PC-9 (cell line): ENCODE measurements at regions not wholly inside any gene's neighbourhood (a gene's known extent, or its start where the extent isn't known, plus 50 kb on each side); places are given as distances from the start of the nearest gene placed in this dataset.
A peak's percentile ranks its signal among the peaks of the same experiment; 100 is the strongest.

Source experiments
- BruUV-seq: library from RNA; stranded (reverse); fragments of 400-500 nt; replicated peaks from 2 replicates; lab custom pipeline; 2021; lab: Mats Ljungman, UMichigan
- CTCF ChIA-PET: fragments of 300-600 bp; sonication (Branson Sonifier 250); formaldehyde crosslinking; loops from one replicate; lab custom pipeline; 2022; ENCODE audit warnings: antibody characterized with exemption; lab: Charles Lee
- POLR2A ChIA-PET: fragments of 300-600 bp; sonication (Branson Sonifier 250); formaldehyde crosslinking; loops from one replicate; lab custom pipeline; 2022; ENCODE audit warnings: antibody characterized with exemption; ENCODE audit not compliant: unreplicated experiment; lab: Charles Lee
- DNase-seq, 2 experiments: peaks; one replicate each; pipeline versions ENCODE4 v3.0.0 to v3.0.0-alpha.2; 2015 to 2022; ENCODE audit warnings: mixed read lengths in 1 of 2
- H2AFZ ChIP-seq: fragments of 200-600 bp; sonication (generic); 2 replicates; pipeline ENCODE4 v1.8.1; 2017; ENCODE audit warnings: antibody characterized with exemption
- H3F3A ChIP-seq: fragments of 200-600 bp; sonication (generic); 2 replicates; pipeline ENCODE4 v1.8.1; 2017; ENCODE audit warnings: antibody characterized with exemption, mild to moderate bottlenecking, low read depth; ENCODE audit not compliant: insufficient read depth
- H3K27ac ChIP-seq: fragments of 200-600 bp; sonication (generic); 2 replicates; pipeline ENCODE4 v1.6.1; 2016; ENCODE audit warnings: mixed run types
- H3K27me3 ChIP-seq: fragments of 200-600 bp; sonication (generic); 2 replicates; pipeline ENCODE4 v1.6.1; 2016; ENCODE audit warnings: low read depth, mixed run types; ENCODE audit not compliant: insufficient read depth
- H3K36me3 ChIP-seq: fragments of 200-600 bp; sonication (generic); 2 replicates; pipeline ENCODE4 v1.6.1; 2016; ENCODE audit warnings: low read depth, mixed run types
- H3K4me1 ChIP-seq: fragments of 200-600 bp; sonication (generic); replicated peaks from 2 replicates; pipeline ENCODE4 v1.6.1; 2016; ENCODE audit warnings: mixed run types; ENCODE audit not compliant: insufficient read depth
- H3K4me2 ChIP-seq: fragments of 200-600 bp; sonication (generic); 2 replicates; pipeline ENCODE4 v1.6.1; 2017; ENCODE audit warnings: mixed run types
- H3K4me3 ChIP-seq: fragments of 200-600 bp; sonication (generic); 2 replicates; pipeline ENCODE4 v1.6.1; 2016; ENCODE audit warnings: mixed run types
- H3K79me2 ChIP-seq: fragments of 200-600 bp; sonication (generic); 2 replicates; pipeline ENCODE4 v1.6.1; 2017; ENCODE audit warnings: low read depth, mixed run types
- H3K9me2 ChIP-seq: fragments of 200-600 bp; sonication (generic); 2 replicates; pipeline ENCODE4 v1.8.1; 2017; ENCODE audit warnings: mild to moderate bottlenecking; ENCODE audit not compliant: insufficient read depth
- H3K9me3 ChIP-seq: fragments of 200-600 bp; sonication (generic); 2 replicates; pipeline ENCODE4 v1.8.1; 2016; ENCODE audit warnings: low read depth; ENCODE audit not compliant: insufficient read depth
- H4K20me1 ChIP-seq: fragments of 200-600 bp; sonication (generic); 2 replicates; pipeline ENCODE4 v1.8.1; 2017; ENCODE audit not compliant: insufficient read depth
- EZH2 ChIP-seq: fragments of 200-600 bp; sonication (generic); IDR thresholded peaks from 2 replicates; pipeline ENCODE4 v1.8.0; 2017; ENCODE audit warnings: antibody characterized with exemption, low read depth
- intact Hi-C: fragments of 100-400 bp; cut with micrococcal nuclease; formaldehyde crosslinking; loops from one replicate; pipeline ENCODE4 v1.10.0; 2022; ENCODE audit not compliant: unreplicated experiment
- TF ChIP-seq, protein P1 (sequence below): fragments of 200-600 bp; sonication (generic); conservative IDR thresholded peaks from 2 replicates; pipeline ENCODE4 v1.6.1; 2017; ENCODE audit warnings: mixed run types, antibody characterized with exemption, mild to moderate bottlenecking, moderate library complexity

DNA sequence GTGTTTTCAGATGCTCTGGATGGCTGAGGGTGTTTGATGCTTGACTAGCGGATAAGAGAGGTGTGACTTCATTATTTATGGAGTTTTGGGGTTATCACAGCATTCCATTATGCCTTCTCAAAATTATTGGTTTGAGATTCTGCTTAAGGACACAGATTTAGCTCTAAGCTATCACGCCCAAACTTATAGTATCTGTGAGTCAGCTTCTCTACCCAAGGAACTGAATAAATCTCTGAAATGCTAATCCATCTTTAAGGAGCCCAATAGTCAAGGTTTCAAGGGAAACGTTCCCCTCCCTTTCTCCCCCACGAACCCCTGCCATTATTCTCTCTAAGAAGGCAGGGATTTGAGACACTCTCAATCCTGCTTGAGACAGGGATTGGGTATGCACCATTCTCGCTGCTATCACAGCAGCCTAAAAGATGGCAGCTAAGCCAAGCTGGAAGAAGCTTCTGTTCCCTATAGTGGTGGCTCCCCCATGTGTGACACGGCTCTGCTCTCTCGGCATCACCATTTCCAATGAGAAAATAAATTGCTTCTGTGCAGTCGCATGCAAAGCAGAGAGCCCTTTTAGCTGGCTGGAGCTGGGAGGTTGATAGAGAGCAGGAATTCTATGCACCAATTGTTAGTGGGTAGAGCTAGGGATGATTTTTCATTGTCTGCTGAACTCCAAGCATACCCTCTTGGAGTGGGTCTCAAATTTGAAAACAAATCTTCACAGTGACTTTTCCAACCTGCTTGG is 151.1 kb downstream of the IL20RB start:
- ChIA-PET POLR2A (no interaction called here), CTCF (no interaction called here)
- H3K9me3 ChIP-seq, result no peaks in the 10 kb centered on the region
- H3K4me3 ChIP-seq, result no peak overlapping the region
- no peaks in the 10 kb centered on the region for H3K9me2 ChIP-seq
- TF ChIP-seq, protein P1, sequence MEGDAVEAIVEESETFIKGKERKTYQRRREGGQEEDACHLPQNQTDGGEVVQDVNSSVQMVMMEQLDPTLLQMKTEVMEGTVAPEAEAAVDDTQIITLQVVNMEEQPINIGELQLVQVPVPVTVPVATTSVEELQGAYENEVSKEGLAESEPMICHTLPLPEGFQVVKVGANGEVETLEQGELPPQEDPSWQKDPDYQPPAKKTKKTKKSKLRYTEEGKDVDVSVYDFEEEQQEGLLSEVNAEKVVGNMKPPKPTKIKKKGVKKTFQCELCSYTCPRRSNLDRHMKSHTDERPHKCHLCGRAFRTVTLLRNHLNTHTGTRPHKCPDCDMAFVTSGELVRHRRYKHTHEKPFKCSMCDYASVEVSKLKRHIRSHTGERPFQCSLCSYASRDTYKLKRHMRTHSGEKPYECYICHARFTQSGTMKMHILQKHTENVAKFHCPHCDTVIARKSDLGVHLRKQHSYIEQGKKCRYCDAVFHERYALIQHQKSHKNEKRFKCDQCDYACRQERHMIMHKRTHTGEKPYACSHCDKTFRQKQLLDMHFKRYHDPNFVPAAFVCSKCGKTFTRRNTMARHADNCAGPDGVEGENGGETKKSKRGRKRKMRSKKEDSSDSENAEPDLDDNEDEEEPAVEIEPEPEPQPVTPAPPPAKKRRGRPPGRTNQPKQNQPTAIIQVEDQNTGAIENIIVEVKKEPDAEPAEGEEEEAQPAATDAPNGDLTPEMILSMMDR, result no peak
- no peak for TF ChIP-seq EZH2
- H3K36me3 ChIP-seq, result no peaks in the 10 kb centered on the region
- intact Hi-C loops, result loop anchor here (5.0 kb wide), 2 partner anchors 77 to 583 kb away; no protein-coding TSS in a partner anchor
- no peaks in the 10 kb centered on the region for H4K20me1 ChIP-seq
- H3F3A ChIP-seq, result no peaks in the 10 kb centered on the region
- BruUV-seq, result no TSS peak
- H3K27ac ChIP-seq, result no peak overlapping the region
- H3K27me3 ChIP-seq, result peaks cover 33% of the 10 kb centered on the region; the same call in 1 of the 2 replicates
- DNase-seq, result no peak
- no peak overlapping the region for H3K4me2 ChIP-seq
- H3K79me2 ChIP-seq, result no peaks in the 10 kb centered on the region
- H3K4me1 ChIP-seq, result no peaks in the 10 kb centered on the region
- no peak overlapping the region for H2AFZ ChIP-seq

DNA sequence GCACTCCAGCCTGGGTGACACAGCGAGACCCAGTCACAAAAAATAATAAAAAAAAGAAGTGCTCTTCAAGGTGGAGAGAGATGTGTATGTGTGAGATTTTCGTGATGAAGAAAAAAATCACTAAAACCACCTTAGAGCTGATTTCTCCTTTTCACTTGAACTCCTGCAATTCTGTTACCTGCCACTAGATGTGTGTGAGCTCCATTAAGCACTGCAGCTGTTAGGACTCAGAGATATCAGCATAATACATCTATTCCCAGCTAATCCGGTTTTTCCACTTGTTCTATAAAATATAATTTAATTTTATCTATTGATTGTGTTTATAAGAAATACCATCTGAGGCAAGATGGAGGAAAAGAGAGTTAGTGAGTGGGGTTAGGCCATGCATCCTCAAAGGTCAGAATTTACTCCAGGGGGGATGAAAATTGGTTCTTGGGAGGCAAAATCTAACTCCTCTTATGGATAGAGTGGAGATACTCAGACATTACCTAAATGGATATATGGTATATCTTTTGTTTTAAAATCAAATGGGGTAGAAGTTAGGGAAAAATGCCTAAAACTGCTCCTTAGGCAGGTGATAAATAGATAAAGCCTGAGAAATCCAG is 152.7 kb downstream of the IL20RB start:
- Histone ChIP-seq H3K36me3 (no peaks in the 10 kb centered on the region), H2AFZ (no peak overlapping the region), H3K4me3 (no peak overlapping the region), H3K4me2 (no peak overlapping the region), H3K9me2 (no peaks in the 10 kb centered on the region), H3K27ac (no peak overlapping the region), H3F3A (no peaks in the 10 kb centered on the region), H3K27me3 (peaks cover 23% of the 10 kb centered on the region; the same call in 1 of the 2 replicates), H3K4me1 (no peaks in the 10 kb centered on the region), H3K79me2 (no peaks in the 10 kb centered on the region), H4K20me1 (no peaks in the 10 kb centered on the region), H3K9me3 (no peaks in the 10 kb centered on the region)
- no TSS peak for BruUV-seq
- ChIA-PET CTCF (interaction anchor here (0.6 to 0.7 kb wide), 2 partner anchors 14 to 997 kb away, joined by 3 to 6 read pairs; no protein-coding TSS in a partner anchor), POLR2A (interaction anchor here (0.7 kb wide), 1 partner anchor 9 kb away, joined by 8 read pairs; no protein-coding TSS in a partner anchor)
- no peak for DNase-seq
- no peak for TF ChIP-seq EZH2
- TF ChIP-seq, protein P1, result peak; percentile 83
- intact Hi-C loops, result no loop called here

DNA sequence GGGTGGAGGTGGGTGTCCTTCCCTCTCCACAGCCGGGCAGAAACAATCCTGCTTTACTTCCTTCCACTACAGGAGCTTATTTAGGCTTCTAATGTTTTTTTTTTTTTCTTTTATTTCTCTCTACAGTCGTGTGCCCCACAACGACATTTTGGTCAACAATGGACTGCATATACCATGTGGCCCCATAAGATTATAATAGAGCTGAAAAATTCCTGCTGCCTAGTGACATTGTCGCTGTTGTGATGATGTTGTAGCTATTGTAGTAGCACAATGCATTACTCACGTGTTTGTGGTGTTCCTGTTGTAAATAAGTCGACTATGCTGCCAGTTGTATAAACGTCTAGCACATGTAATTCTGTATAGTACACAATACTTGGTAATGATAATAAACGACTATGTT is 153.7 kb downstream of the IL20RB start:
- BruUV-seq, result no TSS peak
- H3K27ac ChIP-seq, result no peak overlapping the region
- CTCF ChIA-PET, result interaction anchor here (0.6 kb wide), 5 partner anchors 10 to 1144 kb away, joined by 3 to 7 read pairs (median 4); no protein-coding TSS in a partner anchor

More for the DNA sequence above, 153.7 kb downstream of the IL20RB start:
- Histone ChIP-seq H3K79me2 (no peaks in the 10 kb centered on the region), H2AFZ (no peak overlapping the region), H3K27me3 (peaks cover 18% of the 10 kb centered on the region; the same call in 1 of the 2 replicates), H3K9me3 (no peaks in the 10 kb centered on the region), H3K36me3 (no peaks in the 10 kb centered on the region), H3K9me2 (no peaks in the 10 kb centered on the region), H3F3A (no peaks in the 10 kb centered on the region), H3K4me2 (no peak overlapping the region), H4K20me1 (no peaks in the 10 kb centered on the region), H3K4me1 (no peaks in the 10 kb centered on the region), H3K4me3 (no peak overlapping the region)
- POLR2A ChIA-PET, result interaction anchor here (0.6 kb wide), 1 partner anchor 26 kb away, joined by 3 read pairs; no protein-coding TSS in a partner anchor
- TF ChIP-seq, protein P1, result no peak
- TF ChIP-seq EZH2, result no peak
- intact Hi-C loops, result no loop called here
- no peak for DNase-seq
